ENCODE measurements at regions not wholly inside any gene's neighbourhood (a gene's known extent, or its start where the extent isn't known, plus 50 kb on each side); places are given as distances from the start of the nearest gene placed in this dataset.

DNA sequence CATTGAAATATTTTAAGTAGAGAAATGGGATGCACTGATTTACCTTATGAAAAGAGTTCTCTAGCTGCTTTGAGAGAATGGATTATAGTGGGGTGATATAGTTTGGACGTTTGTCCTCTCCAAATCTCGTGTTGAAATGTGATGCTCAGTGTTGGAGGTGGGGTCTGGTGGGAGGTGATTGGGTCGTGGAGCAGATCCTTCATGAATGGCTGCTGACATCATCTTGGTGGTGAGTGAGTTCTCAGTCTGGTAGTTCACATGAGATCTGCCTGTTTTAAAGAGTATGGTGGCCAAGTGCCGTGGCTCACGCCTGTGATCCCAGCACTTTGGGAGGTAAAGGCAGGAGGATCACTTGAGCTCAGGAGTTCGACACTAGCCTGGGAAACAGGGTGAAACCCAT lies 58.7 kb upstream of the SH3RF3 start:
- ATAC-seq (ENCODE audit: poor library complexity): no peak

DNA sequence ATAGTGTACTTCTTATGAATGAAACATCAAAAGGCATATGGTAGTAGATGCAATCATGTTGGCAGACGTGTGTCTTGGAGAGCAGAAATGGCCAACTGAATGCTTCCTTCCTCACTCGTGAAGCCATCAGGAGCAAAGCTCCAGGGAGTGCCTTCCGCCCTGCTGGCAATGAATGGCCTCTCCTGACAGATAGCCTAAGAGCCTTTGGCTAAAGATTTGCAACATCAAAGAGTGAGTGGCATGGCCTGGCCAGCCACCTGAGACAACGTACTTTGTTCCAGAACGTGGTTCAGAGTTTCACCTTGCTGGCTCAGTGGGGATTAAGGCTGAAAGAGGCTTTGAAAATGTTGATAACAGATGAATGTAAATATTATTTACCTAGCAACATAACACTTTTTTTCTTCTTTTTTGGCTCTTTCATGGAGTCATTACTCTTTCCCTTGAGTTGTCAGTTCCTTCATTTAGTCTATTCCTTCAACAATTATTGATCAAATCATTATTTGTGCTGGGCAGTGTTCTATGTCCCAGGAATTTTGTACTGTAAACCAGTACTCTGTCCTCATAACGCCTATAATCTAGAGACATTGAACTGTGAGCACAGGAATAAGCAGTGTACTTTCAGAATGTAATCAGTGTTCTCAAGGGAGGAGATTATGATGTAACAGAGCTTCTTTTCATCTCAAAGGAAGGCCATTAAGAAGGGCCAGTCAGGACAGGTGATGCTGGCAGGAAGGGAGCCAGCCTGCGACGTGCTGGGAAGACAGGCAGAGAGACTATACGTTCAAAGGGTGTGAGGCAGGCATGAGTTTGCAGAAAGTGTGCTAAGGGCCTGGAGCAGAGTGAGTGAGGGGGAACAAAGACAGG lies 59.4 kb upstream of the SH3RF3 start:
- DNase-seq: no peak
- no peak for ATAC-seq (ENCODE audit: poor library complexity)
- intact Hi-C loops (cut with DNase I): no loop called here

More for the DNA sequence above, 58.7 kb upstream of the SH3RF3 start:
- no peak for DNase-seq
- intact Hi-C loops (cut with DNase I): no loop called here

- DNase-seq: no peak
- intact Hi-C loops (cut with DNase I): no loop called here
- ATAC-seq (ENCODE audit: poor library complexity): no peak
Measured at GRCh38 chr2:109068811-109069210, 60.2 kb upstream of the SH3RF3 start.

DNA sequence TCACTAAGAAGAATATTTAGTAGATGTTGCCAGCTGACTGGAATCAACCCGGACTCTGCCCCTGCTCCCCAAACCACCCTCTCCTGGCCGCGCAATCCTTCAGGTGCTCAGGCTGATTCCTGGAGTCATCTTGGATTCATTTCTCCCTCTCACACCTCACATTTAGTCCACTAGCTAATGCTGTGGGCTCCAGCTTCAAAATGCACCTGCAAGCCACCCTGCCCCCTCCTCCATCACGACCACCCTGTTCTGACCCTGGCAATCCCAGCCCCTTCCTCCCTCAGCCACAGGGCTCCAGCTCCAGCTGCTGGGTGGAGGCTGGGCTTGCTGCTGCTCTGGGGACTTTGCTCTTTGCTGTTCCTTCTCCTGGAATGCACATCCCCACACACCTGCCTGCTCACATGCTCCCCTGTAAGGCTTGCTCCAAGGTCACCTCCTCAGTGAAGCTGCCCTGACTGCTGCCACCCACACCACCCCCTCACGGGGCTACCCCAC lies 61.3 kb upstream of the SH3RF3 start:
- DNase-seq: no peak
- ATAC-seq (ENCODE audit: poor library complexity): no peak
- intact Hi-C loops (cut with DNase I): no loop called here

DNA sequence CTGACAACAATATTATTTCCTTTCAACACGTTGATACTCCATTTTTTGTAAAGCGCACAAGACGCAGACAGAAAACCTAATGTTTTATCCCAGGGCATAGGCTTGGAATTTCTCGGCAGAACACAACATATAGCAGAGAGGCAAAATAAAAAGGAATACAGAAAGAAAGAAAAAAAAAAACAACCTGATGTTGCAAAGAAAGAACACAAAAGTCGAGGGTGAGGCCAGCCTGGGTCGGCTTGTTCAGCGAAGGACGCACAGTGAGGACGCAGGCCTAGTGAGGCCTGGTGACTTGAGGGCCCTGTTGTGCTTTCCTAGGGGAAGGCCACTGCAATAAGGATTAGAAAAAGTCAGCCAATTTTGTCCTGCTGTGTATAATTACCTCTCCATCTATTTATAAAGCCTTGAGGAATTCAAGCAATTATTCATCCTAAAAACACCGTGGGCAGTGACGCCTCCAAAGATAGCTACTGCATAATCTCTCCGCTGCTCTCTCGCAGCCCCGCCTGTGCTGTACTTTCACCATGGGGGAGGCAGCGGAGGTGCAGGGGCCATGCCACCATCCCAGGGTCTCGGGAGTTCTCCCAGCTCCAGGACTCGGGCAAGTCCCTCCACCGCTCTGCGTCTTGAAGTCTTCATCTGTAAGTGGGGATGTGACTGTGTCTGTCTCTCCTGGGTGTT lies 61.9 kb upstream of the SH3RF3 start:
- ATAC-seq (ENCODE audit: poor library complexity) (no peak), DNase-seq (no peak)
- intact Hi-C loops (cut with DNase I): no loop called here

DNA sequence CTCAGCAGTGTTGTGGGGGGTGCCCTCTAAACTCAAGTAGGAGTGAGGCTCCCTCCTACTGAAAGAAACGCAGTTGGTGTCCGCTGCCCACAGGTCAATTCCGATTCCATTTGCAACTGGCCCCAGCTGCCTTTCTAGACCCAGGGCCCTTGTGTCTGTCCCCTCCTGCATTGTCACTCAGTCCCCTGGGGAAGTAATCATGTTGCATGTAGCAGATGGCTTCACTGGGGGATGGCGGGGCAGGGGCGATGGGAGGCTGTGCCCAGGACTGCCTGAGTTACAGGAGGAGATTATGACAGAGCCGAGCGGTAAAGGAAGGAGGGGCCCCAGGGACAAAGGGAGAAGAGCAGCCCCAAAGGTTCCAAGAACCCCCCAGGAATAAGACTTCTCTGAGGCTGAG lies 62.5 kb upstream of the SH3RF3 start:
- ATAC-seq (ENCODE audit: poor library complexity) (no peak), DNase-seq (no peak)
- intact Hi-C loops (cut with DNase I): no loop called here

DNA sequence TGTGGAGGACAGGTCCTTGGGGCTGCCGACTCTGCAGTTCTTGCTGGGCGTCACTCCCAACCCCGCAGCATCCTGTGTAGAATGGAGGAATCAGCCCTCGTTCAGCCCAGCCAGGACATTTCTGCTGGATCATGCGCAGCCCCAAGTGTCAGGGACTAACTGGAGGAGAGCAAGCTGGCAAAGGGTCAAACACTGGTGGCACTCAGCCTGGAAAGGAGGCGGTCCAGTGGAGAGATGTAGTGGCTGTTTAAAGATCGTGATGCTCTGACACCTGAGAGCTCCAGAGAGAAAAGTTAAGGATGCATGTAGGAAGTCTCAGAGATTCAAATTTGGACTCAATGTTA lies 63.6 kb upstream of the SH3RF3 start:
- peak; percentile 93 for ATAC-seq (ENCODE audit: poor library complexity)
- intact Hi-C loops (cut with DNase I): no loop called here

GRCh38 chr2:109064660-109065390 lies 64.2 kb upstream of the SH3RF3 start:
- no peak for DNase-seq
- intact Hi-C loops (cut with DNase I): no loop called here
- ATAC-seq (ENCODE audit: poor library complexity): no peak

More for the DNA sequence above, 63.6 kb upstream of the SH3RF3 start:
- peak; percentile 75 for DNase-seq

DNA sequence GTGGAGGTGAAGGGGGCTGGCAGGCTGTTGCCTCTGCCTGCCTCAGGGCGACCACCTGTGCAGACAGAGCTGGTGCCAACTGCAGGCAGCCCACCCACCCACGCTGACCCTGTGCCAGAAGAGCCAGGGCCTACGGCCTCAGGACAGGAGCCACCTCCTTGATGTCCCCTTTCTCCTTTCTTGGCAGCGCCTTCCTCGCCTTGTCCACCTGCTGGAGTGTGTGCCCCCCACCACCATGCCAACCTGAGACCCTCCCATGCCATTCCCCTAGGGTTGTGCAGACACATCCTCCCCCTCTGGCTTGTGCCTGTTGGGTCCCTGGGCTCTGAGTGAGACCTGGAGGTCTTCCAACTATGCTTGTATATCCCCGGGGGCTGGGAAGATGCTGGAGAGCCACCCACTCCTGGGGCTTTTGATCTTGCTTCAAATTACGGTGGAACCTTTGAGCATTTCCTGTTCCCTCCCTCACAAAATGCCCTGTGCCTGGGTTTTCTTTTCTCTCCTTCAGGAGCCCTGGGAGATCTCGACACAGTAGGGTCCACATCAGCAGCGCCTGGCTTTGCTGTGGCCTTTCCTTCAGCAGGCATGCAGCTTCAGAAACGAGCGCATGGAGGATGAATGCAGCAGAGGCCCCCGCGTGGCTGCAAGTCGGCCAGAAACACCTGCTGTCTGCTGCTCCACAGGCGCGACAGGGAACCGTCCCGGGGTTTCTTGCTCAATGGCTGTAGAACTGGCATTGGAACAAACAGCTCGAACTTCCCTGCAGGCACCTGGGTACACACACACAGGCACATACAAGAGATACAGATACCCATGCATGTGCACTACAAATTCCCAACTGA lies 65.9 kb upstream of the SH3RF3 start:
- ATAC-seq (ENCODE audit: poor library complexity) (no peak), DNase-seq (no peak)
- intact Hi-C loops (cut with DNase I): no loop called here

DNA sequence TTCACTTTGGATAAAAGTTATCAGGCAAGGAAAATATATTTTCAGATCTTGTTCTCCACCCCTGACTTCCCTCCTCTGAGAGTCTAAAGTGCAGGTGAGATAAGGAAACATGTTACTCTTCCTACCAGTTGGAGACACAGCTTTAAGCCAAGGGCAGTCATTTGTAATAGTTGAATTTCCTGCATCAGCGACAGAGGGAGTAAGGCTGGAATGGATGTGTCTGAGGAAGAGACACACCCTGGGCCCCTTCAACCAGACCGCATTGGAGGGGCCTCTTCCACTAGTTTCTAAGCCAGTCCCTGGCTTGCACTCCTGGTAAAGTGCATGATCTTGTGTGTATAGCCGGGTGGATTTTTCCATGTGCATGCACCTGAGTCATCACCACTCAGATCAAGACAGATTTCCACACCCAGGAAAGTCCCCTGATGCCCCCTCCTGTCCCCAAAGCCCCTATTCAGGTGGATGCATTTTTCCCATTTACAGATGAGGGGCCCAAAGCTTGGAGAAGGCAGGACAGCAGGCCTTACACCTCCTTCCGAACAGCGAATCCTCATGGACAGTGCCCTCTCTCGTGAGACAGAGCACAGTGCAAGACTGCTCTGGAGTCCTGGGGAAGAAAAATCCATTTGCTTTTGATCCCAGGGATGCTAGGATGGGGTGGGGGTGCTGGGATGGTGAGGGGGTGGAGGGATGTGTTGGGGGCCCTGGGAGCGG lies 66.7 kb upstream of the SH3RF3 start:
- ATAC-seq (ENCODE audit: poor library complexity) (no peak), DNase-seq (no peak)
- intact Hi-C loops (cut with DNase I): no loop called here

DNA sequence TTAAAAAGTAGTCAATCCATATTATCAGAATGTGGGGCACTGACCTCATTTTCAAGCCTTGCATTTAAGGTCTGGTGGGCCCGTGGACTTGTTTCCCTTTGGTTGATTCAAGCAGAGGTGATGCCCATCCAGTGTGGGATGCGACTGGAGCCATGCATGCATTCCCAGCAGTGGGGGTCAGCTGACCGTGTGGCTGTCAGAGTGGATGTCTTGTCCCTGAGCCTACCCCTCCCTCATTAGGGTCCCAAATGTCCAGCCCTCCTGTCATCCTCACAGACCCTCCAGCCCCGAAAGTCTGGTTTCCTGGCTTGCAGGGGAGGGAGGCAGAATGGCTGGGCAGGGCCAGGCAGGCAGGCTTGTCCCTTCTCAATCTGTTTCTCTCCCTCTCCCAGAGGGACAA lies 67.3 kb upstream of the SH3RF3 start:
- no peak for ATAC-seq (ENCODE audit: poor library complexity)
- intact Hi-C loops (cut with DNase I): no loop called here
- no peak for DNase-seq

GRCh38 chr2:109060496-109060895 lies 68.5 kb upstream of the SH3RF3 start:
- intact Hi-C loops (cut with DNase I): no loop called here
- DNase-seq: no peak
- no peak for ATAC-seq (ENCODE audit: poor library complexity)

GRCh38 chr2:109059474-109060165 lies 69.4 kb upstream of the SH3RF3 start:
- intact Hi-C loops (cut with DNase I): no loop called here
- DNase-seq (peak; percentile 78), ATAC-seq (ENCODE audit: poor library complexity) (peak; percentile 93)

- DNase-seq: no peak
- peak; percentile 7 for ATAC-seq (ENCODE audit: poor library complexity)
- intact Hi-C loops (cut with DNase I): no loop called here
Measured at GRCh38 chr2:109058802-109059201, 69.8 kb upstream of the EDAR start.

DNA sequence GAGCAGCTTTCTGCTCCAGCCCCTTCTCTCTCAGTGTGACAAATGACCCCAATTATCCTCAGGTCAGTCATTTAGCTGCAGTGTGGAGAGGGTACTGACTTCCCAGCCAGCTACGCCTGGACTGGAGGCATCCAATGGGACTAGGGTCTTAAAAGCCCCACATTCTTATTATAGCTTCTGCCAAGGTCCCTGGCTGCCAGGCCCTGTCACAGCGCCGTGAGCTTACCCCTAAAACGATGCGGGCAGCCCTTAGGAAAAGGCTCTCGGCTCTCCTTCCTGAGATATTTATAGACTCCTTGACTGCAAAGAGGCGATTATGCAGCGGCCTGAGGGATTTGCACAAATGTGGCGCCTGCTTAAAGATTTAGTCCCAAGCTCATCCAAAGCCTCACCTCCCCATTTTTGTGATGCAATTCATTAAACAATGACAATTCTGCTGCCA lies 69.2 kb upstream of the EDAR start:
- ATAC-seq (ENCODE audit: poor library complexity): peak; percentile 72
- intact Hi-C loops (cut with DNase I): no loop called here
- DNase-seq: no peak

DNA sequence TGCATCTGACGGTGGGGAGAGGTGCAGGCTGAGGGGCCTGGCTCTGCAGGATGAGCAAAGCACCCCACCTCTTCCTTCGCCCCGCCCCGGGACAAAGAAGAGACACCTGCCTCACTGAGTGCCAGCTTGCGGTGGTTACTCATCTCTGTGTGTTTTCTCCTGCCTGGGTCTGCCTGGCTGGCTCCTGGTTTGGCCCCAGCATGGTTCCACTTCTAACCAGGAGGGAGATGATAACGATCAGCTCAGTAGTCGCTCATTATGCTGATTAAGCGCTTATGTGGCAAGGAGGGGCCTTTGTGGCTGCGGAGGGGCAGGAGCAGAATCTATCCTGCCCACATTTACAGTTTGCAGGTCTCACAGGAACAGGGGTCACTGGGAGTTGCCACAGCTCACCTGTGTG lies 68.7 kb upstream of the EDAR start:
- intact Hi-C loops (cut with DNase I): no loop called here
- ATAC-seq (ENCODE audit: poor library complexity): no peak
- DNase-seq: no peak

DNA sequence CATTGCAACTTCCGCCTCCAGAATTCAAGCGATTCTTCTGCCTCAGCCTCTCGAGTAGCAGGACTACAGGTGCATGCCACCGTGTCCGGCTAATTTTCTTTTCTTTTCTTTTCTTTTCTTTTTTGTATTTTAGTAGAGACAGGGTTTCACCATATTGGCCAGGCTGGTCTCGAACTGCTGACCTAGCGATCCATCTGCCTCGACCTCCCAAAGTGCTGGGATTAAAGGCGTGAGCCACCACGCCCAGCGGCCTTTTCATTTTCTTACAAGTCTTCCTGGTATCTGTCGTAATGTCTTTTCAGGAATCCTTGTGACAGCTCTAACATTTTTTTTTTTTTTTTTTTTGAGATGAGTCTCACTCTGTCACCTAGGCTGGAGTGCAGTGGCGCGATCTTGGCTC lies 66.4 kb upstream of the EDAR start:
- no peak for ATAC-seq (ENCODE audit: poor library complexity)
- intact Hi-C loops (cut with DNase I): no loop called here
- no peak for DNase-seq

DNA sequence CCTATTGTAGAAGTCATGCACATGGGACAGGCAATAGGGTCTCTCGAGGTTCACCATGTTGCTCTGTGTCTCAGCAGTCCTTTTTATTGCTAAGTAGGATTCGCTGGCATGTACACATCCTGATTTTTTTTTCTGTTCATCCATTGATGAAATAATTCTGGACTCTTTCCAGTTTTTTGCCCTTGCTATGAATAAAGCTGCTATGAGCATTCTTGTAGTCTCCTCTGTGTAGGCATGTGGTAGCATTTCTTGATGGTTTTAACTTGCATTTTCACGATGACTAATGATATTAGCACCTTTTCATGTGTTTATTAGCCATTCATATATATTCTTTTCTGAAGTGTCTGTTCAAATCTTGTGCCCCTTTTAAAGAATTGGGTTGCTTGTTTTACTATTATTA lies 65.8 kb upstream of the EDAR start:
- intact Hi-C loops (cut with DNase I): no loop called here
- ATAC-seq (ENCODE audit: poor library complexity): no peak
- no peak for DNase-seq
